OCI-M1 (cell line): ENCODE measurements at regions not wholly inside any gene's neighbourhood (a gene's known extent, or its start where the extent isn't known, plus 50 kb on each side); places are given as distances from the start of the nearest gene placed in this dataset.

Experiments used
- DNase-seq: peaks from one replicate; lab custom pipeline; 2025; lab: John Stamatoyannopoulos, UW

- no peak for DNase-seq
Observed at GRCh38 chr1:14039582-14040430, 339.8 kb downstream of the PRDM2 start.

GRCh38 chr1:14049965-14050364, 350.0 kb downstream of the PRDM2 start:
- no peak for DNase-seq

- no peak for DNase-seq
Observed at GRCh38 chr1:14055442-14056223, 355.6 kb downstream of the PRDM2 start.

GRCh38 chr1:14057640-14058039, 357.7 kb downstream of the PRDM2 start:
- no peak for DNase-seq

GRCh38 chr1:14061204-14061603, 361.2 kb downstream of the PRDM2 start:
- DNase-seq: no peak

GRCh38 chr1:14061722-14062121, 361.7 kb downstream of the PRDM2 start:
- DNase-seq: no peak

- DNase-seq: no peak
Observed at GRCh38 chr1:14062669-14063068, 362.7 kb downstream of the PRDM2 start.

- no peak for DNase-seq
Observed at GRCh38 chr1:14064649-14065442, 364.9 kb downstream of the PRDM2 start.

GRCh38 chr1:14065486-14065885, 365.5 kb downstream of the PRDM2 start:
- no peak for DNase-seq

GRCh38 chr1:14067036-14067435, 367.0 kb downstream of the PRDM2 start:
- DNase-seq: no peak

- no peak for DNase-seq
Observed at GRCh38 chr1:14067711-14068110, 367.7 kb downstream of the PRDM2 start.

GRCh38 chr1:14071581-14071980, 371.6 kb downstream of the PRDM2 start:
- DNase-seq: no peak

- no peak for DNase-seq
Observed at GRCh38 chr1:14080653-14081052, 380.7 kb downstream of the PRDM2 start.

- DNase-seq: no peak
Observed at GRCh38 chr1:14082331-14082730, 382.3 kb downstream of the PRDM2 start.

- no peak for DNase-seq
Observed at GRCh38 chr1:14083277-14083676, 383.3 kb downstream of the PRDM2 start.

GRCh38 chr1:14083706-14084105, 383.7 kb downstream of the PRDM2 start:
- no peak for DNase-seq

- DNase-seq: no peak
Observed at GRCh38 chr1:14090062-14090461, 390.1 kb downstream of the PRDM2 start.

GRCh38 chr1:14090531-14090930, 390.5 kb downstream of the PRDM2 start:
- DNase-seq: no peak

GRCh38 chr1:14094611-14095400, 394.8 kb downstream of the PRDM2 start:
- peak; percentile 41 for DNase-seq

- DNase-seq: no peak
Observed at GRCh38 chr1:14098294-14098913, 398.4 kb downstream of the PRDM2 start.

- DNase-seq: no peak
Observed at GRCh38 chr1:14100444-14100843, 400.5 kb downstream of the PRDM2 start.
